GM21825 (cell line): ENCODE measurements at regions not wholly inside any gene's neighbourhood (a gene's known extent, or its start where the extent isn't known, plus 50 kb on each side); places are given as distances from the start of the nearest gene placed in this dataset.

Source experiments
- ATAC-seq: cut with Tn5 transposase; IDR thresholded peaks from one replicate; pipeline ENCODE4 v1.9.1; 2021; ENCODE audit warnings: mild to moderate bottlenecking, moderate library complexity; ENCODE audit not compliant: unreplicated experiment

GRCh38 chr14:71686677-71687076 lies 245.6 kb upstream of the RGS6 start:
- no peak for ATAC-seq

GRCh38 chr14:71687166-71687831 lies 244.9 kb upstream of the RGS6 start:
- ATAC-seq = no peak

GRCh38 chr14:71688576-71688975 lies 243.7 kb upstream of the RGS6 start:
- ATAC-seq = no peak

GRCh38 chr14:71690478-71690877 lies 241.8 kb upstream of the RGS6 start:
- ATAC-seq = no peak

- no peak for ATAC-seq
These were observed 239.7 kb upstream of the RGS6 start for GRCh38 chr14:71692496-71692895.

- ATAC-seq = no peak
These were observed 238.8 kb upstream of the RGS6 start for GRCh38 chr14:71693381-71693780.

GRCh38 chr14:71694591-71695530 lies 237.4 kb upstream of the RGS6 start:
- ATAC-seq = no peak

GRCh38 chr14:71695611-71696350 lies 236.4 kb upstream of the RGS6 start:
- no peak for ATAC-seq

GRCh38 chr14:71698027-71698426 lies 234.2 kb upstream of the RGS6 start:
- no peak for ATAC-seq

- ATAC-seq = no peak
These were observed 233.6 kb upstream of the RGS6 start for GRCh38 chr14:71698673-71699072.

- no peak for ATAC-seq
These were observed 230.2 kb upstream of the RGS6 start for GRCh38 chr14:71701990-71702389.

- ATAC-seq = no peak
These were observed 229.4 kb upstream of the RGS6 start for GRCh38 chr14:71702786-71703185.

GRCh38 chr14:71703477-71703876 lies 228.8 kb upstream of the RGS6 start:
- no peak for ATAC-seq

- no peak for ATAC-seq
These were observed 228.0 kb upstream of the RGS6 start for GRCh38 chr14:71704210-71704609.

GRCh38 chr14:71705460-71705859 lies 226.8 kb upstream of the RGS6 start:
- no peak for ATAC-seq

GRCh38 chr14:71709076-71709475 lies 223.2 kb upstream of the RGS6 start:
- no peak for ATAC-seq

GRCh38 chr14:71709987-71710386 lies 222.2 kb upstream of the RGS6 start:
- ATAC-seq = no peak

- ATAC-seq = no peak
These were observed 221.1 kb upstream of the RGS6 start for GRCh38 chr14:71711125-71711524.

- no peak for ATAC-seq
These were observed 220.6 kb upstream of the RGS6 start for GRCh38 chr14:71711619-71712018.

GRCh38 chr14:71712478-71712877 lies 219.8 kb upstream of the RGS6 start:
- no peak for ATAC-seq

- ATAC-seq = no peak
These were observed 219.2 kb upstream of the RGS6 start for GRCh38 chr14:71713016-71713415.

- no peak for ATAC-seq
These were observed 218.8 kb upstream of the RGS6 start for GRCh38 chr14:71713451-71713850.
